Hepatocyte (in vitro differentiated cells): ENCODE measurements at regions not wholly inside any gene's neighbourhood (a gene's known extent, or its start where the extent isn't known, plus 50 kb on each side); places are given as distances from the start of the nearest gene placed in this dataset.
A peak's percentile ranks its signal among the peaks of the same experiment; 100 is the strongest.

Experiments
- DNase-seq: peaks from one replicate; pipeline ENCODE4 v3.0.0-alpha.2; 2016; ENCODE audit warnings: low spot score
- H2AFZ ChIP-seq: fragments of 200-600 bp; sonication (generic); 2 replicates; pipeline ENCODE4 v1.6.0; 2016; ENCODE audit warnings: antibody characterized with exemption, mild to moderate bottlenecking
- H3K27ac ChIP-seq: fragments of 200-600 bp; sonication (generic); 2 replicates; pipeline ENCODE4 v1.5.1; 2016; ENCODE audit warnings: mild to moderate bottlenecking
- H3K27me3 ChIP-seq: fragments of 200-600 bp; sonication (generic); 2 replicates; pipeline ENCODE4 v1.6.1; 2016
- H3K36me3 ChIP-seq: fragments of 200-600 bp; sonication (generic); replicated peaks from 2 replicates; pipeline ENCODE4 v1.5.1; 2016; ENCODE audit warnings: low read depth; ENCODE audit not compliant: insufficient read depth
- H3K4me1 ChIP-seq: fragments of 200-600 bp; sonication (generic); 2 replicates; pipeline ENCODE4 v1.5.1; 2016; ENCODE audit warnings: mild to moderate bottlenecking, moderate library complexity; ENCODE audit not compliant: insufficient read depth
- H3K4me2 ChIP-seq: fragments of 200-600 bp; sonication (generic); 2 replicates; pipeline ENCODE4 v1.6.0; 2016
- H3K4me3 ChIP-seq: fragments of 200-600 bp; sonication (generic); 2 replicates; pipeline ENCODE4 v1.5.1; 2016; ENCODE audit warnings: mild to moderate bottlenecking
- H3K79me2 ChIP-seq: fragments of 200-600 bp; sonication (generic); 2 replicates; pipeline ENCODE4 v1.6.0; 2017; ENCODE audit warnings: mild to moderate bottlenecking
- H3K9me2 ChIP-seq: fragments of 200-600 bp; sonication (generic); replicated peaks from 2 replicates; pipeline ENCODE4 v1.6.0; 2017; ENCODE audit warnings: mild to moderate bottlenecking; ENCODE audit not compliant: insufficient read depth
- H3K9me3 ChIP-seq: fragments of 200-600 bp; sonication (generic); 2 replicates; pipeline ENCODE4 v1.5.1; 2016; ENCODE audit warnings: low read depth, mild to moderate bottlenecking
- H4K20me1 ChIP-seq: fragments of 200-600 bp; sonication (generic); 2 replicates; pipeline ENCODE4 v1.6.0; 2016; ENCODE audit warnings: mild to moderate bottlenecking; ENCODE audit not compliant: insufficient read depth, poor library complexity, severe bottlenecking
- CTCF ChIP-seq: fragments of 200-600 bp; sonication (generic); IDR thresholded peaks from 2 replicates; pipeline ENCODE4 v1.5.1; 2016; ENCODE audit warnings: antibody characterized with exemption, mild to moderate bottlenecking; ENCODE audit not compliant: poor library complexity
- EZH2 ChIP-seq: fragments of 200-600 bp; sonication (generic); IDR thresholded peaks from 2 replicates; pipeline ENCODE4 v1.6.1; 2016; ENCODE audit warnings: antibody characterized with exemption, mild to moderate bottlenecking, borderline replicate concordance
- EZH2phosphoT487 ChIP-seq: fragments of 200-600 bp; sonication (generic); IDR thresholded peaks from one replicate; pipeline ENCODE4 v1.6.1; 2018; ENCODE audit warnings: antibody characterized with exemption, mild to moderate bottlenecking, low read depth, moderate library complexity; ENCODE audit not compliant: unreplicated experiment, severe bottlenecking
- WGBS: methylation state at CpG from one replicate; pipeline ENCODE4 v1.1.6; 2016; ENCODE audit warnings: low lambda C conversion rate; ENCODE audit errors: missing lambda C conversion rate; 5-methylcytosine and 5-hydroxymethylcytosine counted together

GRCh38 chr12:127613056-127613455 lies 653.9 kb upstream of the TMEM132C start:
- no peak overlapping the region for H3K27ac ChIP-seq
- no peak overlapping the region for H3K4me2 ChIP-seq
- H2AFZ ChIP-seq = no peak overlapping the region
- TF ChIP-seq CTCF = no peak
- 44% methylated on average over 5 of the region's 5 CpGs for WGBS
- no peaks in the 10 kb centered on the region for H3K27me3 ChIP-seq
- H3K9me2 ChIP-seq = no peaks in the 10 kb centered on the region
- no peaks in the 10 kb centered on the region for H3K79me2 ChIP-seq
- no peaks in the 10 kb centered on the region for H3K36me3 ChIP-seq
- H4K20me1 ChIP-seq = no peaks in the 10 kb centered on the region
- no peak overlapping the region for H3K4me3 ChIP-seq
- no peaks in the 10 kb centered on the region for H3K4me1 ChIP-seq
- DNase-seq = no peak
- no peaks in the 10 kb centered on the region for H3K9me3 ChIP-seq

GRCh38 chr12:127619869-127620734 lies 646.9 kb upstream of the TMEM132C start:
- Histone ChIP-seq H3K4me3 (no peak overlapping the region), H3K4me1 (peaks cover 5% of the 10 kb centered on the region), H2AFZ (no peak overlapping the region), H3K36me3 (no peaks in the 10 kb centered on the region), H3K9me3 (no peaks in the 10 kb centered on the region), H3K27ac (peak overlapping the region; percentile 58), H4K20me1 (no peaks in the 10 kb centered on the region), H3K4me2 (peak overlapping the region; percentile 14), H3K9me2 (no peaks in the 10 kb centered on the region), H3K79me2 (no peaks in the 10 kb centered on the region), H3K27me3 (no peaks in the 10 kb centered on the region)
- 54% methylated on average over 10 of the region's 10 CpGs for WGBS
- TF ChIP-seq EZH2phosphoT487 = no peak
- TF ChIP-seq EZH2 = no peak
- no peak for TF ChIP-seq CTCF
- peak; percentile 39 for DNase-seq

- Histone ChIP-seq H3K4me2 (peak overlapping the region; percentile 9), H3K9me2 (no peaks in the 10 kb centered on the region), H3K27ac (peak overlapping the region; percentile 58), H3K4me3 (no peak overlapping the region), H4K20me1 (no peaks in the 10 kb centered on the region), H3K36me3 (no peaks in the 10 kb centered on the region), H2AFZ (no peak overlapping the region), H3K79me2 (no peaks in the 10 kb centered on the region), H3K9me3 (no peaks in the 10 kb centered on the region), H3K27me3 (no peaks in the 10 kb centered on the region), H3K4me1 (peaks cover 5% of the 10 kb centered on the region)
- TF ChIP-seq CTCF (no peak), EZH2 (no peak), EZH2phosphoT487 (no peak)
- WGBS = 24% methylated on average over 2 of the region's 2 CpGs
- peak; percentile 50 for DNase-seq
Measured at GRCh38 chr12:127620735-127621355, 646.1 kb upstream of the TMEM132C start.
